H7 (cell line): ENCODE measurements at regions not wholly inside any gene's neighbourhood (a gene's known extent, or its start where the extent isn't known, plus 50 kb on each side); places are given as distances from the start of the nearest gene placed in this dataset.

Experiments used
- DNase-seq: peaks from one replicate; pipeline ENCODE4 v3.0.0; 2012
- H3K27me3 ChIP-seq: 2 replicates; pipeline ENCODE4 v1.6.0; 2011; ENCODE audit warnings: mild to moderate bottlenecking, low read length; ENCODE audit not compliant: control insufficient read depth, insufficient read depth
- H3K36me3 ChIP-seq: replicated peaks from 2 replicates; pipeline ENCODE4 v1.5.1; 2011; ENCODE audit warnings: low read length; ENCODE audit not compliant: control insufficient read depth, insufficient read depth
- H3K4me3 ChIP-seq: 2 replicates; pipeline ENCODE4 v1.5.1; 2011; ENCODE audit warnings: low read depth, mild to moderate bottlenecking, control low read depth, low read length, moderate library complexity; ENCODE audit not compliant: insufficient read depth

GRCh38 chr2:128558895-128559532 lies 240.3 kb upstream of the HS6ST1 start:
- no peaks in the 10 kb centered on the region for H3K27me3 ChIP-seq
- H3K36me3 ChIP-seq: no peaks in the 10 kb centered on the region
- no peak overlapping the region for H3K4me3 ChIP-seq
- no peak for DNase-seq

GRCh38 chr2:128559533-128560515 lies 241.2 kb upstream of the HS6ST1 start:
- no peak for DNase-seq
- no peaks in the 10 kb centered on the region for H3K27me3 ChIP-seq
- H3K4me3 ChIP-seq: no peak overlapping the region
- no peaks in the 10 kb centered on the region for H3K36me3 ChIP-seq

GRCh38 chr2:128560718-128561117 lies 242.1 kb upstream of the HS6ST1 start:
- no peak for DNase-seq
- Histone ChIP-seq H3K27me3 (no peaks in the 10 kb centered on the region), H3K36me3 (no peaks in the 10 kb centered on the region), H3K4me3 (no peak overlapping the region)

- no peak overlapping the region for H3K4me3 ChIP-seq
- no peaks in the 10 kb centered on the region for H3K36me3 ChIP-seq
- DNase-seq: no peak
- no peaks in the 10 kb centered on the region for H3K27me3 ChIP-seq
These were observed 244.0 kb upstream of the HS6ST1 start for GRCh38 chr2:128562471-128563347.

GRCh38 chr2:128563348-128563687 lies 244.7 kb upstream of the HS6ST1 start:
- no peak for DNase-seq
- no peaks in the 10 kb centered on the region for H3K36me3 ChIP-seq
- no peak overlapping the region for H3K4me3 ChIP-seq

GRCh38 chr2:128564131-128564530 lies 245.5 kb upstream of the HS6ST1 start:
- Histone ChIP-seq H3K36me3 (no peaks in the 10 kb centered on the region), H3K4me3 (no peak overlapping the region), H3K27me3 (no peaks in the 10 kb centered on the region)
- DNase-seq: no peak

More at GRCh38 chr2:128563348-128563687, 244.7 kb upstream of the HS6ST1 start:
- no peaks in the 10 kb centered on the region for H3K27me3 ChIP-seq

- DNase-seq: no peak
- H3K36me3 ChIP-seq: no peaks in the 10 kb centered on the region
- H3K4me3 ChIP-seq: no peak overlapping the region
- H3K27me3 ChIP-seq: no peaks in the 10 kb centered on the region
These were observed 245.9 kb upstream of the HS6ST1 start for GRCh38 chr2:128564551-128564950.

- Histone ChIP-seq H3K27me3 (no peaks in the 10 kb centered on the region), H3K4me3 (no peak overlapping the region), H3K36me3 (no peaks in the 10 kb centered on the region)
- no peak for DNase-seq
These were observed 246.8 kb upstream of the HS6ST1 start for GRCh38 chr2:128565441-128565840.

GRCh38 chr2:128566671-128567070 lies 248.0 kb upstream of the HS6ST1 start:
- H3K36me3 ChIP-seq: no peaks in the 10 kb centered on the region
- no peaks in the 10 kb centered on the region for H3K27me3 ChIP-seq
- no peak for DNase-seq
- H3K4me3 ChIP-seq: no peak overlapping the region

GRCh38 chr2:128568106-128568505 lies 249.4 kb upstream of the HS6ST1 start:
- peak; percentile 85 for DNase-seq
- no peaks in the 10 kb centered on the region for H3K36me3 ChIP-seq
- H3K27me3 ChIP-seq: no peaks in the 10 kb centered on the region
- H3K4me3 ChIP-seq: no peak overlapping the region

- H3K36me3 ChIP-seq: no peaks in the 10 kb centered on the region
- no peaks in the 10 kb centered on the region for H3K27me3 ChIP-seq
- no peak overlapping the region for H3K4me3 ChIP-seq
- DNase-seq: peak; percentile 14
These were observed 254.4 kb upstream of the HS6ST1 start for GRCh38 chr2:128573116-128573515.

- DNase-seq: no peak
- Histone ChIP-seq H3K4me3 (no peak overlapping the region), H3K36me3 (no peaks in the 10 kb centered on the region), H3K27me3 (no peaks in the 10 kb centered on the region)
These were observed 254.9 kb upstream of the HS6ST1 start for GRCh38 chr2:128573531-128573930.

- no peaks in the 10 kb centered on the region for H3K36me3 ChIP-seq
- DNase-seq: no peak
- no peaks in the 10 kb centered on the region for H3K27me3 ChIP-seq
- no peak overlapping the region for H3K4me3 ChIP-seq
These were observed 258.7 kb upstream of the HS6ST1 start for GRCh38 chr2:128577141-128577930.
